T-helper 1 cell (primary cell): ENCODE measurements at regions not wholly inside any gene's neighbourhood (a gene's known extent, or its start where the extent isn't known, plus 50 kb on each side); places are given as distances from the start of the nearest gene placed in this dataset.
A peak's percentile ranks its signal among the peaks of the same experiment; 100 is the strongest.
"Not testable (repeated sequence)": the region's sequence is repeated elsewhere in the genome, so short reads cannot be mapped to it uniquely, and the experiment has no call there.

ENCODE experiments used
- DNase-seq, 5 donors: peaks; one replicate each; pipeline ENCODE4 v3.0.0-alpha.2; 2012 to 2020

DNA sequence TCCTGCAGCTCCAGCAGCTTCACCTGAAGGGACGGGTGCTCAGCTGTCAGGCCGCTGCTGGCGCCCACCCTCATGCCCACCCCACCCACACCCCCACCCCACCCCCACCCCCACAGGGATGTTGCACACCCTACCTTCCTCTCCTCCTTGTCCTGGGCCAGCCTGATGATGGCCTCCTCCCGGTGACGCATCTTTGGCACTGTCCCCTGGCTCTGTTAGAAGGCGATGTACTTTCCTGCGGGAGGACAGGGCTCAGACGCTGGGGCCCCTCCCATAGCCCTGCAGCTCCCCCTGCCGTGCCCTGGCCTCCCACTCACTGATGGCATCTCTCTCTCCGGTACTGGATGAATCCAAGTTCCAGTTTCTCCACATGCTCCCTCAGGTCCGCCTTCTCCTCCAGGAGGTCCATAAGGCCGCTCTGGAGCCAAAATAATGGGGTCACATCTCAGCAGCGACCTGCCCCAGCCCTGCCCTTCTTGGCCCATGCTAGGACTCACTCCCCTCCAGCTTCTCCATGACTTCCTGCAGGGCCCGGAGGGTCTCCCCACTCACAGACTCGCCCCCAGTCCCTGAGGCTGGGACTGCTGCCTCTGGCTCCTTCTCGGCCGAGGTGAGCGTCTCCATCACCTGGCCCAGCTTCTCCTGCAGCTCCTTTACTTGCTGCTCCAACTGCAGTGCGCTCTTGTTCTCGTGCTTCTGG, 55.2 kb downstream of the GOLGA8B start:
- not testable (repeated sequence) for DNase-seq

DNA sequence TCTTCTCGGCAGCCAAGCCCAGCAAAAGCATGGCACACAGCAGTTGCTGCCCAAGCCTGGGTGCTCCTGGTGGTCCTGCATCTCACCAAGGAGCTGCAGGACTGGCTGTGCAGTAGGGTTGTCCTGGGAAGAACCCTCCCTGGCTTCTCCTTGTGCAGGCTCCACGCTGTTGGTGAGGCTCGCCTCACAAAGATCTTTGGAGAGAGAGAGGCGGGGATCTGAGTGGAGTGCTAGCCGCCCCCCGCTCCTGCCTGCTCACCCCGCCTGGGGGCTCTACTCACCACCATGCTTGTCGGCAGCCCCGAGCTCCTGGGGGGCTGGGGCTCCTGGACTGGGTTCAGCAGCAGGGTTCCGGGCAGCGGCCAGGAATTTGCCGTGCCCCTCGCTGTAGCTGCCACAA, 55.8 kb downstream of the GOLGA8B start:
- DNase-seq = not testable (repeated sequence)

DNA sequence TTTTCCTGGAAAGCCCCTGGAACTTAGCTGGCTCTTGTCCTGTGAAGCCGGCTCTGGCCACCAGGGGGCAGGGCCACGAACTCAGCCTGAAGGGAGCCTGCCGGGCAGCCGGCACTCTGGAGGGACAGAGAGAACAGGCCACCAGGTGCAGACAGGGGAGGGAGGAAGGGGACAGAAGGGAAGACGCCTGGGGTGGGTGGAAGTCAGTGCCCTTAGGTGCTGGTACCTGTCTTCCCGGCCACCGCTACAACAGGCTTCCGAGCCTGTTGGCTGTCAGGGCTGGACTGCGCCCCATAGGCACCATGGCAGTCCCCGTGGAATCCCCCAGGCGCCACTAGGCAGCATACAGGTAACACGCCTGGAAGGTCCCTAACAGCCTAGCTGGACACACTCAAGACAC, 59.6 kb downstream of the GOLGA8B start:
- not testable (repeated sequence) for DNase-seq

DNA sequence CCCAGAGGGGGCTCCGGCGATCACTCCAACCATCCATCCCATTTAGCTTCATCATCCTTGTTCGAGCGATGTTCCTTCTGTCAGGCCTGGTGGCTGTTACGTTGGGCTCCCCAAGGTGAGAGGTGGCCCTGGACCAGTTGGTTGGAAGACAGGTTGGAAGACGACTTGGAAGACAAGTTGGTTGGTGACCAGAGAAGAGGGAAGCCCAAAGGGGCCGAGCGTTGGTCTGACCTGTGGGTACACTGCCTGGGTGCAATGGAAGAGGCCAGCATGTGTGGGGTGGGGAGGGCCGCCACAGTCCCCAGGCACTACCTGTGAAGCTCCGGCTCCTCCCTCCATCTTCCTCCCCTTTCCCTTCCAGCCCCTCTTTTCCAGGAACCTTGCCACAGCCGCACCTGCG, 60.9 kb downstream of the GOLGA8B start:
- not testable (repeated sequence) for DNase-seq

DNA sequence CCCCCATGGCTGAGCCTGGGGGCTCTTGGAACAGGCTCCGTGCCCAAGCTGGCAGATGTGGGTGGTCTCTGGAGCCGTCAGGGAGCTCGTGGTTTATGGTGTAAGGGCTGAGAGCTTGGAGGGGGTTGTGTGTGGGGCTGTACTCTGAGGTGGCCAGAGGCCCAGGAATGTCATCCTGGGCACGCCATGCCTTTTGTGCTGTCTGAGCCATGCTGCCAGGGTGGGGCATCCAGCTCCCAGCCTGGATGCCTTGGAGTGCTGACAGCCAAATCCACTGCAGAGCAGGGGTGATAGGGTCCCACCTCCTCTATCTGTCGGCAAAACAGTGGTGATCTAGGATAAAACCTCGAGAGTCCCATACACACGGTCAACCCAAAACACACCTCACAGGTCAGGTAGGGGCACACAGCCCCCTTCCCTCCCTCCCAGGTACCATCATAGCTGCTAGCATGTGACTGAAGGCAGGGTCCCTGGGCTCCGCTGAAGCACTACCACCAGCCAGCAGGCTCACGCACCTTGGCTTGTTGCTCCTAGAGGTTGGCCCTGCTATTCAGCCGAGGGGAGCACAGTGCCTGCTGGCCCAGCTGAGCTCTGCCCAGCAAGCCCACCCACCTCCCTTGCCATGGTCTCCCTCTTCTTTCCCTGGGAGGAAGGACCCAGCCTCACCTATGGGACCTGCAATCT, 61.5 kb downstream of the GOLGA8B start:
- DNase-seq = not testable (repeated sequence)

DNA sequence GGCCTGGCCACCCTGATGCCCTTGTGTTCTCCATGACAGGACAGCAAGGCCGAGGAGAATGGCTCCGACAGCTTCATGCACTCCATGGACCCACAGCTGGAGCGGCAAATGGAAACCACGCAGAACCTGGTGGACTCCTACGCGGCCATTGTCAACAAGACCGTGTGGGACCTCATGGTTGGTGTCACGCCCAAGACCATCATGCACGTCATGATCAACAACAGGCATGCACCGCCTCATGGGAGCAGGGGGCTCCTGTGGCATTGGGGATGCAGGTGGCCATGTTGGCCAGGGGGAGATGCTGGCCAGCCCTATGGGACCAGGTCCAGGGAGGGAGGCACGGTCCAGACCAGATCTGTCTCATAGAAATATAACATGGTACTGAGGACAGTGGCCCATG, 62.9 kb downstream of the GOLGA8B start:
- DNase-seq = no peak

DNA sequence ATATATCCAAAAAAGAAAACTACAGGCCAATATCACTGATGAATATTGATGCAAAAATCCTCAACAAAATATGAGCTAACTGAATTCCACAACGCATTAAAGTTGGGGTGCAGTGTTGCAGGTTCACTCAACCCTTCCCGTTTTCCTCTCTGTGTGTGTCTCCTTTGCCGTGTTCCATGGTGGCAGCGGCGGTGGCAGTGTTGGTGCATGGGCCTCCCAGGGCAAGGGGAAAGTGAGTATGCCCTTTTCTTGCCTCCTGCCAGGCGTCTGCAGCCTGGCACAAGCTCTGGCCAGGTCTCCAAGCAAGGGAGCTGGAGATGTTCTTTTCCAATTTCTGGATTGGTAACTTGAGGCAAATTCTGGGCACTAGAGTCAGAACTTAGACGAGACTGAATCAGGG, 63.4 kb downstream of the GOLGA8B start:
- DNase-seq = not testable (repeated sequence)

DNA sequence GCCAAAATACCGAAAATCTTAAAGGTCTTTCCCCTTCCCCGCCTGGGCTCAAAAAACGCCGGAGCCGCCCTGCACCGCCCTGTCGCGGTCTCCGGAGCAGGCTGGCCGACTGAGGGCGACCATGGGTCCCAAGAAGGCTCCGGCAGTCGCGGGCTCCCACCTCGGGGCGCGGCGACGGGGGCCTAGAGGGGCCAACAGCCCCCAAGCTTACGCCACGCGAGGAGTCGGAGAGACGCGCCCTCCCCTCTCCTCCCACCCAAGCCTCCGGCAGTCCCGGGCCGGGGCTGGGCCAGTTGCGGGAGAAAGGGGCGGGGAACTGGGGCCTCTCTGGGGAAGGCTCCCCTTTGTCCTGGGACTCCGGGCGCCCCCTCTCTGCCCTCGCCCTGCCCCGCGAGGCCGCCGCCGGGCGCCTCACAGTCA, 69.2 kb downstream of the GOLGA8B start:
- peak in 1 of 5 donors; percentile 37 for DNase-seq

DNA sequence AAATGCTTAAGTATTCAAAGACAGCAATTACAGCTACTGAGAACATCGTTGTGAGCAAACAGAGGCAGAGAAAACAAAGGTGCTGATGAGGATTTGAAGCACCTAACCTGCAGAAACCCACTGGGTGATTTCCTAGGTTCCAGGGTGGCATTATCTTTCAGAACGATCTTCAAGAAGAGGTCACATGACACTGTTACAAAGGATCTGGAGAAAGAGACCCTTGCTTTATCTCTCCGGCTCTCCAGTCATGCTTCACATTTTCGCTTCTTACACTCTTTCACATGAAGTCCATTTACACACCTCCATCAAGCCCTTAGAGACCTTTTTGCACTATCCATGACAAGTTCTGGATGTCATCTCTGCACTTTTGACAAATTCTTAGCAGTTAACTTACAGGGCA, 70.8 kb downstream of the GOLGA8B start:
- DNase-seq = no peak

DNA sequence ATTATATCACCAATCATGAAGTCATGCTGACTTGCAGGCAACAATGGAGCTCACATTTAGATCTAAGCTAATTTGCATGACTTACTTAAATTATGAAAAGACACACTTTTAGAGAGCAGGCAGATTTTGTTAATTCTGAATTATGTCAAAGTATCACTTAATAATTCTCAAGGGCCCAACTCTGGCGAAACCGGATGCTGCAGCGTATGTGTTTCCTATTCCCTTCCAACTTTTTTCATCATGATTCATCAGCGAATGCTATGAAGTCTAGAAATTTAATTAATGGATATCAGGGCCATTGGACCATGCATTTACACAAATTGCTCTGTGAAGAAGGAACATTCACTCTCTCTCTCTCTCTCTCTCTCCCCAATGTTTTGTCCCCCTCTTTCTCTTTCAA, 63.5 kb upstream of the GOLGA8A start:
- DNase-seq = no peak

DNA sequence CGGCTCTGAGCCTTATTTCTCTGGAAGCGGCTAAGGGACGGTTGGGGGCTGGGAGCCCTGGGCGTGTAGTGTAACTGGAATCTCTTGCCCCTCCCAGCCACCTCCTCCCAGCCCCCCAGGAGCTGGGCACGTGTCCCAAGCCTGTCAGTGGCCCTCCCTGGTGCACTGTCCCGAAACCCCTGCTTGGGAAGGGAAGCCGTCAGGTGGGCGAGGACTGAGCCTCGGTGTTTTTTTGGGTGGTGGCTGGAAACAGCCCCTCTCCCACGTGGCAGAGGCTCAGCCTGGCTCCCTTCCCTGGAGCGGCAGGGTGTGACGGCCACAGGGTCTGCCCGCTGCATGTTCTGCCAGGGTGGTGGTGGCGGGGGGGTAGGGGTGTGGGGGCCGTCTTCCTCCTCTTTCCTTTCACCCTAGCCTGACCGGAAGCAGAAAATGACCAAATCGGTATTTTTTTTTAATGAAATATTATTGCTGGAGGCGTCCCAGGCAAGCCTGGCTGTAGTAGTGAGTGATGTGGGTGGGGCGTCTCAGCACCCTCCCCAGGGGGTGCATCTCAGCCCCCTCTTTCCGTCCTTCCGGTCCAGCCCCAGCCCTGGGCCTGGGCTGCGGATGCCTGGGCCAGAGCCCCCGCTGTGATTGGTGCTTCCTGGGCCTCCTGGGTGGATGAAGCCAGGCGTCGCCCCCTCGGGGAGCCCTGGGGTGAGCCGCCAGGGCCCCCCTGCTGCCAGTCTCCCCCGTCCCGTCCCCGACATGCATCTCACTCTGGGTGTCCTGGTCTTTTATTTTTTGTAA, 58.8 kb upstream of the GOLGA8A start:
- no peak for DNase-seq

DNA sequence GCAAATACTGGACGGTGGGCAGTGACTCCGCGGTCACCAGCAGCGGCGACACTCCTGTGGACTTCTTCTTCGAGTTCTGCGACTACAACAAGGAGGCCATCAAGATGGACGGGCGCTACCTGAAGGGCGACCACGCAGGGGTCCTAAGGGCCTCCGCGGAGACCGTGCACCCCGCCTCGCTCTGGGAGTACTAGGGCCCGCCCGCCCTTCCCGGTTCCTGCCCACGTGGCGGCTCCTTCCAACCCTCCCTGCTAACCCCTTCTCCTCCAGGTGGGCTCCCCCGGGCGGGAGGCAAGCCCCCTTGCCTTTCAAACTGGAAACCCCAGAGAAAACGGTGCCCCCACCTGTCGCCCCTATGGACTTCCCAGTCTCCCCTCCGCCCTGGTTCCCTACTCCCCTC, 58.1 kb upstream of the GOLGA8A start:
- not testable (repeated sequence) for DNase-seq

DNA sequence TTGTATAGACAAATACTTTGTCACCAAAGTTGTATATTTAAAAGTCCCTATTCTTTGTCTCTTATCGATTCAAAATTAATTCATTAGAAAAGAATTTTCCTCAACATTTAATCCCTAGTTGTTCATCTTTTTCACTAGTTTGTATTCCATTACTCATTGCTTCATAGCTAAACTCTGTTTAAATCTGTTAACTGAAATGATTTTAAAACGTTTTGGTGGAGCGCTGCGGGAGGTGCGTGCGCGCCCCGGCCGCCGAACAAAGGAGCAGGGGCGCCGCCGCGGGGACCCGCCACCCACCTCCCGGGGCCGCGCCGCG, 56.4 kb upstream of the GOLGA8A start:
- no peak for DNase-seq

DNA sequence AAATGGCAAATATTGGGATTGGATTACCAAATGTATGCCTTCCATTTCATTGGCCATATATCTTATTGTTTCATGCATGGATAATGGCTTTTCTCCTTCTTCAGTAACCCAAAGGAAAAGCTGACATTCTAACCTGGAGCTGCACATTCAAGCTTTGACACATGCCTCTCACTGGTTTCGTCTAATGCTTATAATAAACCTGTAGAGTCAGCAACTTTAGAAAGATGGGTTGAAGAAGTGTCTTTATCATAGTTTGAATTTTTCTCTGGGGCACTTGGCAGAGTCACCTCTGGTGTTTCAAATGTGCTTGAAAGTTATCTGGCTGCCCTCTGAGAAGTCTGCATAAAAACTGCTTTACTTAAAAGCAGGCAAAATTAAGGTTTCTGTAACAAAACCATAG, 55.4 kb upstream of the GOLGA8A start:
- DNase-seq = no peak

DNA sequence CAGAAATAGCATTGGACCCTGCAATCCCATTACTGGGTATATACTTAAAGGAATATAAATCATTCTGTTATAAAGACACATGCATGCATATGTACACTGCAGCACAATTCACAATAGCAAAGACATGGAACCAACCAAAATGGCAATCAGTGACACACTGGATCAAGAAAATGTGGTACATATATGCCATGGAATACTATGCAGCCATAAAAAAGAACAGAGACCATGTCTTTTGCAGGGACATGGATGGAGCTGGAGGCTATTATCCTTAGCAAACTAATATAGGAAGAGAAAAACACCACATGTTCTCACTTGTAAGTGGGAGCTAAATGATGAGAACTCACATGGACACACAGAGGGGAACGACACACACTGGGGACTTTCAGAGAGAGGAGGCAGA, 53.9 kb upstream of the GOLGA8A start:
- not testable (repeated sequence) for DNase-seq

DNA sequence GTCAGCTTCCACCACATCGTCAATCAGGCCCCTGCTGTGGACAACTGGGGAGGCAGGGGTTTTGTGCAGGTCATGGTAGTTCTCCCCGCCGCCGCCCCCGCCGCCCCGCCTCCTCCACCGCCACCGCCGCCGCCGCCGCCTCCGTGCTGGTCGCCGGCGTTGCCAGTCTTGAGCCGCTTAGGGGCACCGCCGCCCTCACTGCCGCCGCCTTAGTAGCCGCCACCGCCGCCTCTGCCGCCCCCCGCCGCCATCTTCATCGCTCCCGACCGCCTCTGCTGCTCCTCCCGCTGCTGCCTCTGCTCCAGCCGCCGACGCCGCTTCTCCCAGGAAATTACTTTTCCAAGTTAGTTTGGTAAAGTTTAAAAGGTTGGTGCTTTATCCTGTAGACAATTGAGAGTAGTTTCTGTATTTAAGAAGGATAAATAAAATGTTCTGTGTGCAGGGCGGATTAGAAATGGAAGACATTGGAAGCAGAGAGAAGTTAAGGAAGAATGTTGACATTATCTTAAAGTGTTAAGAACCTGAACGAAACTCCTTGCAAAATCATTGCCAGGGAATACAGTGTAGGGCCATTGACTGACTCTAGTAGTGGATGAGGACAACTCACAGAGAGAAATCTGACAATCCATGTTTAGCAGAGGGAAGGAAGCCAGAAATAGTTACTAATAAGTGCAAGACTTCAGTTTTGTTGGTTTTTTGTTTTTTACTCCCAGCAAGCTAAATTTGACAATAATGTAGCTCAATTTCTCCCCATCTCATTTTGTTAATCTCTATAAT, 53.0 kb upstream of the GOLGA8A start:
- DNase-seq = no peak

DNA sequence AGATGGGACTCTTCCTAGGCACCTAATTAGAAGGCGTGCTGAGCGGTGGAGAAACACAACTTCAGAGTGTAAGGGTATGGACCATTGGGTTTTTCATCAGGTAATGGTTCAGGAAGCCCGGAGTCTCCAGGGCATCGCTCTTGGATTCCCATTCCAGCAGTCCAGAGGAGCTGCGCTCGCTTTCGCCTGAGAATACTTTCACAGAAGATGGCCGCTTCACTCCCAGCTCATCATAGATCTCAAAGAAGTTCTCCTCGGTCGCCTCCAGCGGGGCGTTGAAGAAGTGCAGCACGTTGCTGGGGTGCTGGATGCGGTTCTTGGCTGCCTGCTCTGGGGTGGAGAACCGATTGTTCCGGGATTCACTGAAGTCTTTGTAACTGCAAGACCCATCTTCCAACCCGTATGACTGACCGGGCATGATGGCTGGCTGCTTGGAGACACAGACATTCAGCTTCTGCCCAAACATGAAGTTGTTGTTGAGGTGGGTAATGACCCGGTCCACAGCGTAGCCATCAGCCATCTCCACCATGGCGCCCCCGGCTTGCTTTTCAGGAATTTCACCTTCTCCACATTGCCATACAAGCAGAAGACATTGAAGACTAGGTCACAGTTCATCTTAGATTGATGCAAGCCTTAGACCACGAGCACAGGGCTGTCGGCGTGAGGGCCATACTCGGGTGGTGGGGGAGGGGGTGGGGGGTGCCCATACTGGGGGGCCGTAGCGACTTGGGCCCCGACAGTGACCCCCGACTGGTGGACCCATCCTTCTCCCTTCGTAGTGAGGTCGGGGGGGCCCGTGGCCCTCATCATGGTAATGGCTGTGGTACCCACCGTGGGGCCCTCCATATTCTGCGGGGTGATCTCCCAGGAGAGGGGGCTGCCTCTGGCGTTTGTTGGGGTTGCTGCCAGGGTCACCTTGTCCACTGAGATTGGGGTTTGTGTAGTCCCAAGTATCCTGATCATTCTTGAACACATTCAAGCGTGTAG, 51.7 kb upstream of the GOLGA8A start:
- not testable (repeated sequence) for DNase-seq
